ENCODE measurements at regions not wholly inside any gene's neighbourhood (a gene's known extent, or its start where the extent isn't known, plus 50 kb on each side); places are given as distances from the start of the nearest gene placed in this dataset.

DNA sequence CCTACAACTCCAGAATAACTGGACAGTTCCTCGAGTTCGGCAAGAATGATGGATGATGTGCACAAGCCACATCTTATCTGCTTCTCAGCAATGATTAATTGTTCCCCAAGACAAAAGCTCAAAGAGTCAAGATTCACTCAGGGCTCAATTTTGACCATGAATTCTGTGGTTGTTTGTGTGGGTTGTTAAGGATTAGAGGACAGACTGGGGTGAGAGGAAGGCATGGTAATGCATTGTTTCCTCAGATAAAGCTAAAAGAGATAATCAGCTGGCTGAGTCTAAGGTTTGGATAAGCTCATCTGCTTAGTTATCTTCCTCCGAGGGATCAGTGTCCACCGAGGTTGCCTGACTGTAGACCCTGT lies 161.0 kb downstream of the CPEB2 start:
- TF ChIP-seq, protein P1, sequence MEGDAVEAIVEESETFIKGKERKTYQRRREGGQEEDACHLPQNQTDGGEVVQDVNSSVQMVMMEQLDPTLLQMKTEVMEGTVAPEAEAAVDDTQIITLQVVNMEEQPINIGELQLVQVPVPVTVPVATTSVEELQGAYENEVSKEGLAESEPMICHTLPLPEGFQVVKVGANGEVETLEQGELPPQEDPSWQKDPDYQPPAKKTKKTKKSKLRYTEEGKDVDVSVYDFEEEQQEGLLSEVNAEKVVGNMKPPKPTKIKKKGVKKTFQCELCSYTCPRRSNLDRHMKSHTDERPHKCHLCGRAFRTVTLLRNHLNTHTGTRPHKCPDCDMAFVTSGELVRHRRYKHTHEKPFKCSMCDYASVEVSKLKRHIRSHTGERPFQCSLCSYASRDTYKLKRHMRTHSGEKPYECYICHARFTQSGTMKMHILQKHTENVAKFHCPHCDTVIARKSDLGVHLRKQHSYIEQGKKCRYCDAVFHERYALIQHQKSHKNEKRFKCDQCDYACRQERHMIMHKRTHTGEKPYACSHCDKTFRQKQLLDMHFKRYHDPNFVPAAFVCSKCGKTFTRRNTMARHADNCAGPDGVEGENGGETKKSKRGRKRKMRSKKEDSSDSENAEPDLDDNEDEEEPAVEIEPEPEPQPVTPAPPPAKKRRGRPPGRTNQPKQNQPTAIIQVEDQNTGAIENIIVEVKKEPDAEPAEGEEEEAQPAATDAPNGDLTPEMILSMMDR (IDR thresholded peaks at IDR 0.05; ENCODE audit: insufficient read depth, low read depth, low read length) = no peak
- TF ChIP-seq EZH2 (IDR thresholded peaks at IDR 0.05; ENCODE audit: insufficient read depth, low read length) = no peak

Data from astrocyte (in vitro differentiated cells and primary cell).